H1 (cell line): ENCODE measurements at regions not wholly inside any gene's neighbourhood (a gene's known extent, or its start where the extent isn't known, plus 50 kb on each side); places are given as distances from the start of the nearest gene placed in this dataset.

ENCODE experiments used
- CTCF ChIA-PET: fragments of 300-600 bp; sonication (Branson Sonifier 250); formaldehyde crosslinking; loops from one replicate; lab custom pipeline; 2021; ENCODE audit not compliant: partially characterized antibody; lab: Charles Lee
- POLR2A ChIA-PET: fragments of 300-600 bp; sonication (Branson Sonifier 250); formaldehyde crosslinking; loops from one replicate; lab custom pipeline; 2021; ENCODE audit warnings: inconsistent platforms; ENCODE audit not compliant: partially characterized antibody; lab: Charles Lee
- DNase-seq, 2 experiments: peaks; one replicate each; pipeline versions ENCODE4 v3.0.0 to v3.0.0-alpha.2; 2010 to 2022; ENCODE audit warnings: low spot score in 2 of 2, low read depth in 1 of 2, mixed read lengths in 1 of 2
- FAIRE-seq: peaks from 2 replicates; lab custom pipeline; 2011; peaks lifted over from hg19 to GRCh38; lab: Jason Lieb, UNC
- H2AFZ ChIP-seq: 2 replicates; pipeline ENCODE4 v1.8.1; 2012; ENCODE audit warnings: low read length, inconsistent platforms
- H2AK5ac ChIP-seq: 2 replicates; pipeline ENCODE4 v1.6.1; 2013; ENCODE audit warnings: low read depth, low read length
- H2BK120ac ChIP-seq: replicated peaks from 2 replicates; pipeline ENCODE3; 2013; ENCODE audit warnings: low read depth, low read length, inconsistent platforms
- H2BK12ac ChIP-seq: 2 replicates; pipeline ENCODE4 v1.6.1; 2013; ENCODE audit warnings: low read depth, low read length
- H2BK15ac ChIP-seq: 2 replicates; pipeline ENCODE4 v1.6.1; 2013; ENCODE audit warnings: low read length
- H2BK20ac ChIP-seq: 2 replicates; pipeline ENCODE4 v1.6.1; 2013; ENCODE audit warnings: low read length
- H2BK5ac ChIP-seq: 2 replicates; pipeline ENCODE4 v1.6.1; 2013; ENCODE audit warnings: low read depth, low read length
- H3K14ac ChIP-seq: 2 replicates; pipeline ENCODE4 v1.6.1; 2013; ENCODE audit warnings: inconsistent platforms; ENCODE audit not compliant: insufficient read length
- H3K18ac ChIP-seq: 2 replicates; pipeline ENCODE4 v1.6.1; 2013; ENCODE audit warnings: low read length; ENCODE audit errors: extremely low read depth
- H3K23ac ChIP-seq: 2 replicates; pipeline ENCODE4 v1.6.1; 2013; ENCODE audit warnings: inconsistent platforms; ENCODE audit not compliant: insufficient read length
- H3K23me2 ChIP-seq: 2 replicates; pipeline ENCODE4 v1.6.1; 2013; ENCODE audit warnings: low read depth, low read length
- H3K27ac ChIP-seq: 2 replicates; pipeline ENCODE4 v1.6.1; 2011; ENCODE audit warnings: low read depth, low read length, inconsistent platforms
- H3K27me3 ChIP-seq, 4 experiments: replicated peaks in 1 of 4; 1 replicate in 1 of 4; 2 replicates in 3 of 4; pipeline versions ENCODE4 v1.6.1 to v1.8.1; 2011 to 2013; ENCODE audit warnings: low read length in 3 of 4, mild to moderate bottlenecking in 3 of 4, inconsistent platforms in 2 of 4, mixed read lengths in 2 of 4, moderate library complexity in 1 of 4; ENCODE audit not compliant: control insufficient read depth in 3 of 4, insufficient read depth in 3 of 4; ENCODE audit errors: extremely low read depth in 1 of 4
- H3K36me3 ChIP-seq, 4 experiments: 2 replicates each; pipeline versions ENCODE4 v1.6.1 to v1.8.1; 2011 to 2013; ENCODE audit warnings: mild to moderate bottlenecking in 4 of 4, low read length in 3 of 4, moderate library complexity in 2 of 4, control low read depth in 1 of 4, inconsistent platforms in 1 of 4; ENCODE audit not compliant: insufficient read depth in 4 of 4, control insufficient read depth in 2 of 4
- H3K4ac ChIP-seq: replicated peaks from 2 replicates; pipeline ENCODE3; 2013; ENCODE audit warnings: low read length, low read depth, mixed read lengths, inconsistent platforms; ENCODE audit not compliant: insufficient read length
- H3K4me1 ChIP-seq, 4 experiments: replicated peaks in 1 of 4; 1 replicate in 1 of 4; 2 replicates in 3 of 4; pipeline versions ENCODE4 v1.6.1 to v1.8.1; 2011 to 2013; ENCODE audit warnings: low read length in 3 of 4, inconsistent platforms in 2 of 4, mixed read lengths in 1 of 4; ENCODE audit not compliant: insufficient read depth in 4 of 4, control insufficient read depth in 3 of 4
- H3K4me2 ChIP-seq, 2 experiments: 2 replicates each; pipeline versions ENCODE4 v1.6.1 to v1.8.1; 2011 to 2013; ENCODE audit warnings: low read depth in 2 of 2, low read length in 2 of 2, control low read depth in 1 of 2, inconsistent platforms in 1 of 2, mild to moderate bottlenecking in 1 of 2; ENCODE audit not compliant: insufficient read depth in 1 of 2
- H3K4me3 ChIP-seq, 4 experiments: fragments of 200-600, 300-600 bp in 1 of 4; sonication (generic), shearing (Covaris generic), sonication (Bioruptor Twin) in 1 of 4; 2 replicates each; pipeline versions ENCODE4 v1.5.1 to v1.8.1; 2011 to 2016; ENCODE audit warnings: low read length in 4 of 4, low read depth in 3 of 4, control low read depth in 2 of 4, inconsistent platforms in 2 of 4, mild to moderate bottlenecking in 2 of 4, mixed read lengths in 1 of 4, moderate library complexity in 1 of 4; ENCODE audit not compliant: insufficient read depth in 2 of 4; ENCODE audit errors: extremely low read depth in 1 of 4
- H3K56ac ChIP-seq: replicated peaks from 2 replicates; pipeline ENCODE3; 2013; ENCODE audit warnings: low read depth, mild to moderate bottlenecking, mixed read lengths, low read length, inconsistent platforms; ENCODE audit not compliant: insufficient read length
- H3K79me1 ChIP-seq: 2 replicates; pipeline ENCODE4 v1.6.1; 2013; ENCODE audit warnings: low read depth, low read length, control low read depth
- H3K79me2 ChIP-seq, 2 experiments: 2 replicates each; pipeline versions ENCODE4 v1.6.1 to v1.8.1; 2012 to 2013; ENCODE audit warnings: low read length in 2 of 2, mild to moderate bottlenecking in 2 of 2, inconsistent platforms in 1 of 2; ENCODE audit not compliant: insufficient read depth in 2 of 2, control insufficient read depth in 1 of 2
- H3K9ac ChIP-seq, 4 experiments: replicated peaks in 1 of 4; 1 replicate in 1 of 4; 2 replicates in 3 of 4; pipeline versions ENCODE4 v1.6.1 to v1.8.1; 2011 to 2013; ENCODE audit warnings: low read depth in 3 of 4, low read length in 3 of 4, control low read depth in 2 of 4, mild to moderate bottlenecking in 2 of 4, moderate library complexity in 2 of 4, inconsistent platforms in 1 of 4; ENCODE audit errors: extremely low read depth in 1 of 4
- H3K9me3 ChIP-seq, 2 experiments: 2 replicates each; pipeline versions ENCODE4 v1.6.1 to v1.8.1; 2012 to 2013; ENCODE audit warnings: mild to moderate bottlenecking in 2 of 2, moderate library complexity in 2 of 2, control low read depth in 1 of 2, inconsistent platforms in 1 of 2, low read depth in 1 of 2, low read length in 1 of 2, mixed read lengths in 1 of 2; ENCODE audit not compliant: insufficient read depth in 2 of 2
- H4K20me1 ChIP-seq, 2 experiments: replicated peaks in 1 of 2; 2 replicates each; pipeline versions ENCODE3 to v1.8.1; 2011 to 2013; ENCODE audit warnings: inconsistent platforms in 2 of 2, low read length in 2 of 2, mild to moderate bottlenecking in 1 of 2; ENCODE audit not compliant: insufficient read depth in 2 of 2, control insufficient read depth in 1 of 2
- H4K5ac ChIP-seq: 2 replicates; pipeline ENCODE4 v1.6.1; 2013; ENCODE audit warnings: low read length, low read depth, mixed read lengths, inconsistent platforms; ENCODE audit not compliant: insufficient read length
- H4K8ac ChIP-seq: 2 replicates; pipeline ENCODE4 v1.8.0; 2013; ENCODE audit warnings: mild to moderate bottlenecking, moderate library complexity, low read length, inconsistent platforms; ENCODE audit not compliant: insufficient read depth; ENCODE audit errors: extremely low read depth
- H4K91ac ChIP-seq: replicated peaks from 2 replicates; pipeline ENCODE3; 2013; ENCODE audit warnings: low read length, mixed read lengths, inconsistent platforms; ENCODE audit not compliant: insufficient read length
- CBX5 ChIP-seq: fragments of 300-800, 300-1000 bp; sonication (generic); IDR thresholded peaks from 2 replicates; pipeline ENCODE4 v1.7.1; 2016; ENCODE audit warnings: antibody characterized with exemption, low read length, low read depth
- CTBP2 ChIP-seq: IDR thresholded peaks from 2 replicates; pipeline ENCODE4 v1.7.0; 2011; ENCODE audit warnings: borderline replicate concordance, mild to moderate bottlenecking, moderate library complexity, mixed read lengths, low read length; ENCODE audit not compliant: insufficient read depth, insufficient read length
- E2F6 ChIP-seq: IDR thresholded peaks from 2 replicates; pipeline ENCODE4 v1.6.1; 2012; ENCODE audit warnings: inconsistent platforms
- EGR1 ChIP-seq: IDR thresholded peaks from 2 replicates; pipeline ENCODE4 v1.6.1; 2011; ENCODE audit warnings: low read depth, low read length, borderline replicate concordance
- EZH2 ChIP-seq: fragments of 200-600 bp; sonication (generic); IDR thresholded peaks from 2 replicates; pipeline ENCODE4 v1.7.1; 2012; ENCODE audit warnings: low read depth, mild to moderate bottlenecking, moderate library complexity, low read length, inconsistent platforms; ENCODE audit not compliant: severe bottlenecking
- JUND ChIP-seq: IDR thresholded peaks from 2 replicates; pipeline ENCODE4 v1.6.1; 2011; ENCODE audit warnings: mild to moderate bottlenecking, improper control_type of control experiment, low read length
- WGBS, 2 experiments: shearing (Covaris generic) in 1 of 2; methylation state at CpG; one replicate each; pipeline versions ENCODE4 v1.1.6 to v1.1.7; 2013 to 2015; ENCODE audit warnings: low lambda C conversion rate in 2 of 2, mixed read lengths in 2 of 2, inconsistent platforms in 1 of 2, low coverage in 1 of 2, missing lambda C conversion rate in 1 of 2; ENCODE audit not compliant: insufficient replicate concordance in 2 of 2, insufficient coverage in 1 of 2, insufficient read length in 1 of 2; ENCODE audit errors: extremely low coverage in 1 of 2, missing lambda C conversion rate in 1 of 2; 5-methylcytosine and 5-hydroxymethylcytosine counted together

- Histone ChIP-seq H3K56ac (no peak overlapping the region), H3K79me2 (no peaks in the 10 kb centered on the region), H3K23me2 (no peaks in the 10 kb centered on the region), H3K4me3 (no peak overlapping the region), H3K4ac (no peak overlapping the region), H3K79me1 (no peaks in the 10 kb centered on the region), H2AFZ (no peak overlapping the region), H4K91ac (no peak overlapping the region), H4K8ac (no peak overlapping the region), H3K14ac (no peak overlapping the region), H3K27me3 (no peaks in the 10 kb centered on the region), H4K20me1 (no peaks in the 10 kb centered on the region), H2BK120ac (no peak overlapping the region), H2BK5ac (no peak overlapping the region), H2BK15ac (no peak overlapping the region), H3K9ac (no peak overlapping the region), H3K9me3 (no peaks in the 10 kb centered on the region), H3K18ac (no peak overlapping the region), H3K23ac (no peak overlapping the region), H4K5ac (no peak overlapping the region), H3K4me1 (peaks cover 4 to 23% (median 12%) of the 10 kb centered on the region in 4 experiments; a peak in 6 of 7 replicates), H3K4me2 (no peak overlapping the region), H3K27ac (no peak overlapping the region), H2BK20ac (no peak overlapping the region), H3K36me3 (no peaks in the 10 kb centered on the region), H2BK12ac (no peak overlapping the region), H2AK5ac (no peak overlapping the region)
- FAIRE-seq (no peak), DNase-seq (no peak)
- 53% methylated on average over 4 of the region's 4 CpGs; no CpG with 5 or more reads in 1 of the 2 experiments for WGBS, 2 experiments
- POLR2A ChIA-PET: no interaction called here
- CTCF ChIA-PET: interaction anchor here (0.6 to 1.6 kb wide), 6 partner anchors 10 to 592 kb away, joined by 3 to 4 read pairs (median 4); no protein-coding TSS in a partner anchor
- no peak for TF ChIP-seq EZH2
- no peak for TF ChIP-seq EGR1
- no peak for TF ChIP-seq CTBP2
- no peak for TF ChIP-seq CBX5
- no peak for TF ChIP-seq E2F6
- TF ChIP-seq JUND: no peak
These were observed 340.2 kb upstream of the NR5A2 start for GRCh38 chr1:199687321-199687720.
